ENCODE measurements at regions not wholly inside any gene's neighbourhood (a gene's known extent, or its start where the extent isn't known, plus 50 kb on each side); places are given as distances from the start of the nearest gene placed in this dataset.

DNA sequence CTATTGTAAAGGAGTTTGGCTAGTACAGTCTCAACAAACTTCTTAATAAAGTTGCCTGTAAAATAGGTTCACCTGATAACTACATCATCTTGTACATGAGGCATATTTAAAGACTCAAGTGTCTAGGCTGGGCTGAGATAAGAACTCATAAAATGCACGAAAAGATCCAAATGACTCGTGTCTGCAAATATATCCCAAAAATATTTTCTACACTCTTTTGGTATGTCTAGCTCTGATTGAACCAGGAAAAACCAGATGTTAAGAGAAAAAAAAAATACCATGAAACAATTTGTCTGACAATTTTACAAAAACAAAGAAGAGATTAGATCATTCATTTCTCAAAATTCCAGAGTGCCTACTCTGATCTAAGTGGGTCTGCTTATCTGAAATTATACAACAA lies 166.9 kb upstream of the OSR1 start:
- H3K4me3 Mint-ChIP-seq, result no peak overlapping the region
- no peaks in the 10 kb centered on the region for H3K36me3 Mint-ChIP-seq (ENCODE audit: low read depth)
- H3K27me3 Mint-ChIP-seq (ENCODE audit: insufficient read depth), result peaks cover 8% of the 10 kb centered on the region
- H3K4me1 Mint-ChIP-seq (ENCODE audit: low read depth), result no peaks in the 10 kb centered on the region
- no peaks in the 10 kb centered on the region for H3K9me3 Mint-ChIP-seq
- TF ChIP-seq, protein P1, sequence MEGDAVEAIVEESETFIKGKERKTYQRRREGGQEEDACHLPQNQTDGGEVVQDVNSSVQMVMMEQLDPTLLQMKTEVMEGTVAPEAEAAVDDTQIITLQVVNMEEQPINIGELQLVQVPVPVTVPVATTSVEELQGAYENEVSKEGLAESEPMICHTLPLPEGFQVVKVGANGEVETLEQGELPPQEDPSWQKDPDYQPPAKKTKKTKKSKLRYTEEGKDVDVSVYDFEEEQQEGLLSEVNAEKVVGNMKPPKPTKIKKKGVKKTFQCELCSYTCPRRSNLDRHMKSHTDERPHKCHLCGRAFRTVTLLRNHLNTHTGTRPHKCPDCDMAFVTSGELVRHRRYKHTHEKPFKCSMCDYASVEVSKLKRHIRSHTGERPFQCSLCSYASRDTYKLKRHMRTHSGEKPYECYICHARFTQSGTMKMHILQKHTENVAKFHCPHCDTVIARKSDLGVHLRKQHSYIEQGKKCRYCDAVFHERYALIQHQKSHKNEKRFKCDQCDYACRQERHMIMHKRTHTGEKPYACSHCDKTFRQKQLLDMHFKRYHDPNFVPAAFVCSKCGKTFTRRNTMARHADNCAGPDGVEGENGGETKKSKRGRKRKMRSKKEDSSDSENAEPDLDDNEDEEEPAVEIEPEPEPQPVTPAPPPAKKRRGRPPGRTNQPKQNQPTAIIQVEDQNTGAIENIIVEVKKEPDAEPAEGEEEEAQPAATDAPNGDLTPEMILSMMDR (IDR thresholded peaks at IDR 0.05), result no peak
- H3K27ac Mint-ChIP-seq, result no peak overlapping the region
- no peak for DNase-seq

DNA sequence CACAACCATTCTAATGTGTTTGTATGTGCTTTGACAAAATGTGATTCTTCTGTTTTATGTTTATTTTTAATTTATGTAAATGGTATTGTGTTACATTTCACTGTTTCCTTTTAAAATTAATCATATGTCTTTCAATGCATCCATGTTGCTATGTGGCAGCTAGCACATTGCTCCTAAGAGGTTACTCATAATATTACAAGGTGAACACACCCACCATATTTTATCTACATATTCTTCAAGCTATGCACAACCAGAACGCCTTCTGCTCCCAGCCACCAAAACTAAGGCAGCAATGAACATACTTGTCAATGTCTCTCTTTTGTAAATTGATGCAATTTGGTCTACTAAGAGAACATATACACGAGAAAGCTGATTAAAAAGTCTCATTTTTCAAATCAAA lies 160.6 kb upstream of the OSR1 start:
- Mint-ChIP-seq H3K4me3 (no peak overlapping the region), H3K4me1 (ENCODE audit: low read depth) (no peaks in the 10 kb centered on the region), H3K27ac (no peak overlapping the region), H3K9me3 (no peaks in the 10 kb centered on the region), H3K27me3 (ENCODE audit: insufficient read depth) (peaks cover 7% of the 10 kb centered on the region), H3K36me3 (ENCODE audit: low read depth) (no peaks in the 10 kb centered on the region)
- TF ChIP-seq, protein P1 (IDR thresholded peaks at IDR 0.05), result no peak
- DNase-seq, result no peak

DNA sequence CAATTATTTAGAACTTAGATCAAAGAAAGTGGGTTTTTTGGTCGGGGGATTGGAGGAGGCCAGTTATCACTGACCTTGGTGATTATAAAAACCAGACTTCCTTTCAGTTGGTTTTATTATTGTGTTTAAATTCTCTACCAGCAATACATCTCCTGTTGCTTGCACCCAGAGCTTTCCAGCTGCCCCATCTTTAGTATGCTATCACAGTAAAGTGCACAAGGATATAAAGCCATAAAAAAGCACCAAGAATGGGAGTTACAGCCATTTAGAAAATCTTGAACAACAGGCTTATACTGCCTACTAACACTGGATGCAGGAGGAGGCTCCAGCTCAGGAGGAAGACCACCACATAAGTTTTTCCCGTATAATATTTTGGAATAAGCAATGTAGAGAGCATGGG lies 148.7 kb upstream of the OSR1 start:
- Mint-ChIP-seq H3K36me3 (ENCODE audit: low read depth) (no peaks in the 10 kb centered on the region), H3K4me3 (no peak overlapping the region), H3K4me1 (ENCODE audit: low read depth) (no peaks in the 10 kb centered on the region), H3K9me3 (no peaks in the 10 kb centered on the region), H3K27ac (no peak overlapping the region), H3K27me3 (ENCODE audit: insufficient read depth) (peaks cover 10% of the 10 kb centered on the region)
- no peak for DNase-seq
- TF ChIP-seq, protein P1 (IDR thresholded peaks at IDR 0.05), result no peak

DNA sequence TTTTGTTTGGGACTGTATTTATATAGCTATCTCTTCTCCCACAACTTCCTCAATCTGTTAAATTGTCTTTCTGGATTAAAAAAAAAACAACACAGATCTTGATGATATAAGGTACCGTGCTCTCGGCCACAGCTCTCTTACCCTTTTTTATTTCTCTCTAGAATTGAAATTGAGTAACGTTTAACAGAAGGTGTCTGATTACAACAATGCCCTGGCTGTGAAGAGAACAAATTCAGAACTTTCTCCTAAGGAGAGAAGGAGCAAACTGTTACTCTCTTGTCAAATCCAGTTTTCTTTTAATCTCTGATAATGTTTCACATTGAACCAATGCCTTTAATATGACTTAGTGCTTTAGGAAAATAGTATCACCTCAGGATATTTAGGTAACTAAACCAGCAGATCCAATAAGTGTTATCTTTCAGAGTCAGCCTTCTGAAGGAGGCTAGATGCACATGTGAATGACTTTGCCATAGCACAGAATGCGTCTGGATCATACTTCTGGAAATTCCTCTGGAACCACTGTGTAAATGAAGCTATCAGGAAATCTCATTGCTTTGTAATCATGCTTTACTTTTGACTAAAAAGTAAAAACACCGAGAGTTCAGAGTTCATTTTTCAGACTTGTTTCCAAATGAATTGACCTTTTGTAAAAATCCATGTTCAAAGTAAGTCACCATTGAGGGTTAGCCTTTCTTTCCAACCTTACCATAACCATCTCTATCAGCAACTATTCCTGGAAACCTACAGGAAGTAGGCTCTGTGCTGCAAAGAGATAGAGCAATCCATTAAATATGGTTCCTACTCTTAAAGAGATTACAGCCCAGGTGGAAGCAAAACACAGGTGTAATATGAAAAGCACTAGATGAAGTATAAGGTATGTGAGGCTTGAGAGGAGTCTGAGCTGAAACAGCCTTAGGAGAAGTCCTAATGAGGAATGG lies 147.0 kb upstream of the OSR1 start:
- Mint-ChIP-seq H3K27me3 (ENCODE audit: insufficient read depth) (peaks cover 8% of the 10 kb centered on the region), H3K4me1 (ENCODE audit: low read depth) (no peaks in the 10 kb centered on the region), H3K4me3 (no peak overlapping the region), H3K36me3 (ENCODE audit: low read depth) (no peaks in the 10 kb centered on the region), H3K9me3 (no peaks in the 10 kb centered on the region), H3K27ac (no peak overlapping the region)
- no peak for DNase-seq
- TF ChIP-seq, protein P1 (IDR thresholded peaks at IDR 0.05), result no peak

DNA sequence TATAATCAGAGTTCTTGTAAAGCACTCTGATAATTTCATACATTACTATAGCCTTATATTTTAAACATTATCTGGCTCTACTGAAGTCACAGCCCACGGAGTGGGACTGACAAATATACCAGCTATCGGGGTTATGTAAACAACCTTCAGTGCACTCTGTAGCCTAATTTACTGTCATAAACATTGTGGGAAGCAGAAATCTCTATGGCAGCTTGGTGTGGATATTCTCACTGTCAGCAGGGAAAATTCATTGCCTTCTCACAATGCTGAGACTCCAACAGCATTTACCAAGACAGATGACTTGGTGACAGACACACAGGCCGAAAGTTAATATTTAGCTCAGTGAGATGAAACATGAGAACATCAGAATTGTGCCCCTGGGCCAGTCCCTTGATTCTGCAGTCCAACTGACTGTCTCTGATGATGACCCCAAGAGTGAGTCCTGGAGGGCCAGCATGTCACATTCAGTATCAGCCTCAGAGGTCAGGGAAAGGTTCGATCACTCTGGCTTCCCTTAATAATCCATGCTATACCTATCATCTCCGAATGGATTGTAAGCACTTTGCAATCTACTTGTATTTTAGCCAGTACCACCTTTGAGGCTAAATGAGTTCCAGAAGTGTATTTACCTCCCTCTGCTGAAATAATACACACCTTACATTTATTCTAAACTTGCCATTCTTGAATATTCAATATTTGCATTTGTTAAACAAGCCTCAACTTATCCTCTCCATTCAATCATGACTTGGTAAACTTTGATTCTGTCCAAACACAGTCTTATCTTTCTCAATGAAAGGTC lies 146.2 kb upstream of the OSR1 start:
- no peak for DNase-seq
- Mint-ChIP-seq H3K4me1 (ENCODE audit: low read depth) (no peaks in the 10 kb centered on the region), H3K27me3 (ENCODE audit: insufficient read depth) (peaks cover 8% of the 10 kb centered on the region), H3K27ac (no peak overlapping the region), H3K36me3 (ENCODE audit: low read depth) (no peaks in the 10 kb centered on the region), H3K9me3 (no peaks in the 10 kb centered on the region), H3K4me3 (no peak overlapping the region)
- TF ChIP-seq, protein P1 (IDR thresholded peaks at IDR 0.05), result no peak
